H9 (cell line): ENCODE measurements at regions not wholly inside any gene's neighbourhood (a gene's known extent, or its start where the extent isn't known, plus 50 kb on each side); places are given as distances from the start of the nearest gene placed in this dataset.

Experiments used
- DNase-seq: peaks from one replicate; pipeline ENCODE4 v3.0.0-alpha.2; 2017
- H2AFZ ChIP-seq: one replicate; pipeline ENCODE4 v1.6.1; 2013; ENCODE audit warnings: mild to moderate bottlenecking, low read length, control low read depth, moderate library complexity
- H2AK5ac ChIP-seq: 2 replicates; pipeline ENCODE4 v1.6.1; 2013; ENCODE audit warnings: low read length, control low read depth, mixed read lengths; ENCODE audit not compliant: insufficient read length
- H2BK120ac ChIP-seq: one replicate; pipeline ENCODE4 v1.6.1; 2013; ENCODE audit warnings: low read depth, mild to moderate bottlenecking, low read length, control low read depth, inconsistent platforms; ENCODE audit not compliant: poor library complexity, severe bottlenecking
- H2BK12ac ChIP-seq: 2 replicates; pipeline ENCODE4 v1.6.1; 2013; ENCODE audit warnings: low read length, control low read depth, mixed read lengths, low read depth; ENCODE audit not compliant: insufficient read length
- H2BK15ac ChIP-seq: 2 replicates; pipeline ENCODE4 v1.6.1; 2013; ENCODE audit warnings: low read depth, low read length, control low read depth
- H2BK20ac ChIP-seq: one replicate; pipeline ENCODE4 v1.6.1; 2013; ENCODE audit warnings: low read depth, mild to moderate bottlenecking, low read length, control low read depth, inconsistent platforms; ENCODE audit not compliant: poor library complexity, severe bottlenecking
- H2BK5ac ChIP-seq: 2 replicates; pipeline ENCODE4 v1.6.1; 2013; ENCODE audit warnings: low read length, control low read depth, mixed read lengths; ENCODE audit not compliant: insufficient read length
- H3K14ac ChIP-seq: 2 replicates; pipeline ENCODE4 v1.6.1; 2013; ENCODE audit warnings: low read length, control low read depth; ENCODE audit not compliant: insufficient read depth
- H3K18ac ChIP-seq: 2 replicates; pipeline ENCODE4 v1.6.1; 2013; ENCODE audit warnings: low read depth, mild to moderate bottlenecking, mixed read lengths, low read length, control low read depth; ENCODE audit not compliant: insufficient read length
- H3K23ac ChIP-seq: 2 replicates; pipeline ENCODE4 v1.6.1; 2013; ENCODE audit warnings: low read length, control low read depth, mixed read lengths, low read depth; ENCODE audit not compliant: insufficient read length
- H3K23me2 ChIP-seq: 2 replicates; pipeline ENCODE4 v1.6.1; 2013; ENCODE audit warnings: low read depth, mild to moderate bottlenecking, mixed read lengths, low read length, control low read depth; ENCODE audit not compliant: insufficient read length, poor library complexity, severe bottlenecking
- H3K27ac ChIP-seq: 2 replicates; pipeline ENCODE4 v1.5.1; 2013; ENCODE audit warnings: low read length, control low read depth, mixed read lengths, low read depth; ENCODE audit not compliant: insufficient read length
- H3K27me3 ChIP-seq: 2 replicates; pipeline ENCODE4 v1.6.1; 2013; ENCODE audit warnings: low read length, control low read depth, inconsistent platforms; ENCODE audit not compliant: insufficient read depth
- H3K4ac ChIP-seq: 2 replicates; pipeline ENCODE4 v1.6.1; 2013; ENCODE audit warnings: low read depth, mild to moderate bottlenecking, control low read depth, inconsistent platforms, low read length, moderate library complexity
- H3K4me1 ChIP-seq: 2 replicates; pipeline ENCODE4 v1.6.1; 2013; ENCODE audit warnings: low read length, control low read depth, inconsistent platforms; ENCODE audit not compliant: insufficient read depth
- H3K4me2 ChIP-seq: 2 replicates; pipeline ENCODE4 v1.6.1; 2013; ENCODE audit warnings: low read length, control low read depth, mixed read lengths; ENCODE audit not compliant: insufficient read length, insufficient read depth
- H3K56ac ChIP-seq: 2 replicates; pipeline ENCODE4 v1.6.1; 2013; ENCODE audit warnings: low read depth, mild to moderate bottlenecking, mixed read lengths, low read length, control low read depth; ENCODE audit not compliant: insufficient read length
- H3K79me1 ChIP-seq: 2 replicates; pipeline ENCODE4 v1.6.1; 2013; ENCODE audit warnings: low read depth, mild to moderate bottlenecking, moderate library complexity, low read length, control low read depth, inconsistent platforms; ENCODE audit not compliant: insufficient read depth, poor library complexity, severe bottlenecking
- H3K79me2 ChIP-seq: 2 replicates; pipeline ENCODE4 v1.6.1; 2013; ENCODE audit warnings: low read length, control low read depth, inconsistent platforms; ENCODE audit not compliant: insufficient read depth
- H3K9ac ChIP-seq: 2 replicates; pipeline ENCODE4 v1.6.1; 2013; ENCODE audit warnings: low read length, control low read depth, mixed read lengths; ENCODE audit not compliant: insufficient read length; ENCODE audit errors: extremely low read depth
- H3K9me3 ChIP-seq: one replicate; pipeline ENCODE4 v1.6.1; 2013; ENCODE audit warnings: low read depth, low read length, inconsistent platforms; ENCODE audit not compliant: control insufficient read depth
- H3T11ph ChIP-seq: one replicate; pipeline ENCODE4 v1.6.1; 2013; ENCODE audit warnings: mild to moderate bottlenecking, low read length, control low read depth, inconsistent platforms
- H4K20me1 ChIP-seq: one replicate; pipeline ENCODE4 v1.6.1; 2013; ENCODE audit not compliant: control insufficient read depth, insufficient read length, insufficient read depth
- H4K5ac ChIP-seq: 2 replicates; pipeline ENCODE4 v1.6.1; 2013; ENCODE audit warnings: low read depth, mild to moderate bottlenecking, mixed read lengths, low read length, control low read depth; ENCODE audit not compliant: insufficient read length
- H4K8ac ChIP-seq: replicated peaks from 2 replicates; pipeline ENCODE4 v1.6.1; 2013; ENCODE audit warnings: low read length, control low read depth, mixed read lengths, low read depth; ENCODE audit not compliant: insufficient read length
- H4K91ac ChIP-seq: 2 replicates; pipeline ENCODE4 v1.6.1; 2013; ENCODE audit warnings: low read depth, mild to moderate bottlenecking, moderate library complexity, mixed read lengths, low read length, control low read depth; ENCODE audit not compliant: insufficient read length
- H3K27ac Mint-ChIP-seq, 3 experiments: 2 replicates in 2 of 3; 3 replicates in 1 of 3; pipeline ENCODE4 v1.8.0; 2020 to 2021; ENCODE audit warnings: mixed read lengths in 3 of 3, mild to moderate bottlenecking in 1 of 3, moderate library complexity in 1 of 3
- H3K27me3 Mint-ChIP-seq: 2 replicates; pipeline ENCODE4 v1.8.0; 2021; ENCODE audit warnings: low read depth, mild to moderate bottlenecking, moderate library complexity, mixed read lengths
- H3K36me3 Mint-ChIP-seq, 3 experiments: 2 replicates in 2 of 3; 3 replicates in 1 of 3; pipeline ENCODE4 v1.8.0; 2020 to 2021; ENCODE audit warnings: low read depth in 3 of 3, mixed read lengths in 3 of 3; ENCODE audit not compliant: insufficient read depth in 1 of 3
- H3K4me1 Mint-ChIP-seq, 2 experiments: 2 replicates each; pipeline ENCODE4 v1.8.0; 2020; ENCODE audit warnings: mixed read lengths in 2 of 2
- H3K4me3 Mint-ChIP-seq, 2 experiments: 2 replicates in 1 of 2; 3 replicates in 1 of 2; pipeline ENCODE4 v1.8.0; 2020 to 2021; ENCODE audit warnings: mild to moderate bottlenecking in 2 of 2, mixed read lengths in 2 of 2, moderate library complexity in 1 of 2
- H3K9me3 Mint-ChIP-seq, 2 experiments: 2 replicates in 1 of 2; 3 replicates in 1 of 2; pipeline ENCODE4 v1.8.0; 2020; ENCODE audit warnings: mild to moderate bottlenecking in 2 of 2, mixed read lengths in 2 of 2, moderate library complexity in 1 of 2
- WGBS: extraction: QIAGEN DNeasy Blood & Tissue Kit; methylation state at CpG from one replicate; pipeline ENCODE4 v1.1.7; 2013; ENCODE audit warnings: missing lambda C conversion rate, low lambda C conversion rate, mixed read lengths; ENCODE audit not compliant: insufficient read length; ENCODE audit errors: extremely low coverage; 5-methylcytosine and 5-hydroxymethylcytosine counted together
- TF ChIP-seq, protein P1 (sequence below): fragments of 200-600 bp; sonication (generic); conservative IDR thresholded peaks from 3 replicates; pipeline ENCODE4 v1.8.0; 2021; ENCODE audit warnings: antibody characterized with exemption, mild to moderate bottlenecking

DNA sequence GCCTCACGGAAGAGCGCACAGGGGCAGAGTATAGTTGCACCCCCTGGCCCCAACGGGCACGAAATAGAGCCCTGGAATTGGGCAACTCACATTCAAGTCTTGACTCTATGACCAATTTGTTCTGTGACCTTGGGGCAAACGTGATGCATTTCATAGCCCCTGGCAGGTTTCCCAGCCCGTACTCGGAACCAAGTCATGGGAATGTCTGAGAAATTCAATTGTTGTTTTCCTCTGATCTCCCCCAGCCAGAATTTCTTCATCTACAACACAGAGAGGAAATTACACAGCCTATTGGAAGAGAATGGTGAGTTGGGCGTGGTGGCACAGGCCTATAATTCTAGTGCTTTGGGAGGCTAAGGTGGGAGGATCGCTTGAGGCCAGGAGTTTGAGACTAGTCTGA, 322.3 kb upstream of the SULF2 start:
- Mint-ChIP-seq H3K4me1 (no peaks in the 10 kb centered on the region), H3K27me3 (peaks cover 3% of the 10 kb centered on the region), H3K9me3 (peaks cover 3 to 7% of the 10 kb centered on the region in 2 experiments; a peak in 4 of 5 replicates), H3K4me3 (no peak overlapping the region), H3K36me3 (peaks cover 0 to 5% (median 0%) of the 10 kb centered on the region in 3 experiments; a peak in 3 of 7 replicates), H3K27ac (no peak overlapping the region)
- H2BK15ac ChIP-seq, result no peak overlapping the region
- H3K9me3 ChIP-seq, result no peaks in the 10 kb centered on the region
- DNase-seq, result no peak
- no peak overlapping the region for H2BK20ac ChIP-seq
- H3K23ac ChIP-seq, result no peak overlapping the region
- no peaks in the 10 kb centered on the region for H4K20me1 ChIP-seq
- TF ChIP-seq, protein P1, sequence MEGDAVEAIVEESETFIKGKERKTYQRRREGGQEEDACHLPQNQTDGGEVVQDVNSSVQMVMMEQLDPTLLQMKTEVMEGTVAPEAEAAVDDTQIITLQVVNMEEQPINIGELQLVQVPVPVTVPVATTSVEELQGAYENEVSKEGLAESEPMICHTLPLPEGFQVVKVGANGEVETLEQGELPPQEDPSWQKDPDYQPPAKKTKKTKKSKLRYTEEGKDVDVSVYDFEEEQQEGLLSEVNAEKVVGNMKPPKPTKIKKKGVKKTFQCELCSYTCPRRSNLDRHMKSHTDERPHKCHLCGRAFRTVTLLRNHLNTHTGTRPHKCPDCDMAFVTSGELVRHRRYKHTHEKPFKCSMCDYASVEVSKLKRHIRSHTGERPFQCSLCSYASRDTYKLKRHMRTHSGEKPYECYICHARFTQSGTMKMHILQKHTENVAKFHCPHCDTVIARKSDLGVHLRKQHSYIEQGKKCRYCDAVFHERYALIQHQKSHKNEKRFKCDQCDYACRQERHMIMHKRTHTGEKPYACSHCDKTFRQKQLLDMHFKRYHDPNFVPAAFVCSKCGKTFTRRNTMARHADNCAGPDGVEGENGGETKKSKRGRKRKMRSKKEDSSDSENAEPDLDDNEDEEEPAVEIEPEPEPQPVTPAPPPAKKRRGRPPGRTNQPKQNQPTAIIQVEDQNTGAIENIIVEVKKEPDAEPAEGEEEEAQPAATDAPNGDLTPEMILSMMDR, result no peak
- no peak overlapping the region for H2AFZ ChIP-seq
- no peak overlapping the region for H4K91ac ChIP-seq
- H4K5ac ChIP-seq, result no peak overlapping the region
- H2BK12ac ChIP-seq, result no peak overlapping the region
- H3K4ac ChIP-seq, result no peak overlapping the region
- H3K79me2 ChIP-seq, result no peaks in the 10 kb centered on the region
- no peak overlapping the region for H3K14ac ChIP-seq
- no peak overlapping the region for H3T11ph ChIP-seq
- H3K79me1 ChIP-seq, result no peaks in the 10 kb centered on the region
- H2BK120ac ChIP-seq, result no peak overlapping the region
- no peaks in the 10 kb centered on the region for H3K4me1 ChIP-seq
- no peak overlapping the region for H3K56ac ChIP-seq
- H3K9ac ChIP-seq, result no peak overlapping the region
- no peaks in the 10 kb centered on the region for H3K27me3 ChIP-seq
- H3K4me2 ChIP-seq, result no peak overlapping the region
- no peak overlapping the region for H3K18ac ChIP-seq
- H2AK5ac ChIP-seq, result no peak overlapping the region
- no peak overlapping the region for H3K27ac ChIP-seq
- H3K23me2 ChIP-seq, result no peaks in the 10 kb centered on the region
- no CpG with 5 or more reads among the region's 9 CpGs for WGBS
- H4K8ac ChIP-seq, result no peak overlapping the region
- H2BK5ac ChIP-seq, result no peak overlapping the region
